Transverse colon (tissue), 4 donors: ENCODE measurements at regions not wholly inside any gene's neighbourhood (a gene's known extent, or its start where the extent isn't known, plus 50 kb on each side); places are given as distances from the start of the nearest gene placed in this dataset.

Experiments
- DNase-seq: peaks from one replicate; pipeline ENCODE4 v3.0.0-alpha.2; 2019
- H3K27ac ChIP-seq, 4 donors: fragments of 200-600 bp; sonication (generic); 2 replicates each; pipeline ENCODE4 v1.5.1; 2016 to 2018; ENCODE audit warnings: inconsistent platforms in 4 of 4
- H3K27me3 ChIP-seq: fragments of 200-600 bp; sonication (generic); 2 replicates; pipeline ENCODE4 v1.5.1; 2017; ENCODE audit warnings: inconsistent platforms
- H3K36me3 ChIP-seq, 4 donors: fragments of 200-600 bp; sonication (generic); 2 replicates each; pipeline ENCODE4 v1.5.1; 2017 to 2019; ENCODE audit warnings: inconsistent platforms in 4 of 4
- H3K4me1 ChIP-seq, 4 donors: fragments of 200-600 bp; sonication (generic); 2 replicates each; pipeline ENCODE4 v1.5.1; 2017 to 2020; ENCODE audit warnings: inconsistent platforms in 4 of 4
- H3K4me3 ChIP-seq, 4 donors: fragments of 200-600 bp; sonication (generic); 1 replicate in 1 of 4; 2 replicates in 3 of 4; pipeline versions ENCODE4 v1.5.1 to v1.6.1; 2017 to 2019; ENCODE audit warnings: inconsistent platforms in 4 of 4
- H3K9me3 ChIP-seq, 2 donors: fragments of 200-600 bp; sonication (generic); 2 replicates each; pipeline ENCODE4 v1.5.1; 2017 to 2019; ENCODE audit warnings: inconsistent platforms in 2 of 2
- CTCF ChIP-seq, 5 experiments: fragments of 200-600 bp in 3 of 5; fragments of 450-650 bp in 2 of 5; sonication (generic) in 3 of 5; IDR thresholded peaks; 1 replicate in 2 of 5; 2 replicates in 3 of 5; pipeline ENCODE4 v1.5.1; 2016 to 2017; ENCODE audit warnings: antibody characterized with exemption in 5 of 5, inconsistent platforms in 3 of 5, mild to moderate bottlenecking in 2 of 5, moderate library complexity in 1 of 5
- EP300 ChIP-seq: sonication (generic); formaldehyde crosslinking; IDR thresholded peaks from one replicate; pipeline ENCODE4 v1.6.1; 2017; ENCODE audit warnings: antibody characterized with exemption, low read depth
- POLR2A ChIP-seq: fragments of 450-650 bp; IDR thresholded peaks from one replicate; pipeline ENCODE4 v1.6.1; 2016; ENCODE audit warnings: antibody characterized with exemption, mild to moderate bottlenecking, moderate library complexity
- POLR2AphosphoS5 ChIP-seq, 3 donors: sonication (generic); formaldehyde crosslinking; IDR thresholded peaks; one replicate each; pipeline ENCODE4 v1.6.1; 2016; ENCODE audit warnings: antibody characterized with exemption in 3 of 3
- WGBS, 2 donors: methylation state at CpG; one replicate each; pipeline ENCODE4 v1.1.5; 2018; ENCODE audit warnings: low coverage in 1 of 2; 5-methylcytosine and 5-hydroxymethylcytosine counted together
- in situ Hi-C, 4 donors: fragments of 200-750 bp; cut with MboI; loops; one replicate each; pipeline versions ENCODE4 v1.15.0 to v1.15.1; 2017; ENCODE audit warnings: low sequenced_read_pairs in 3 of 4, low pct_ligation_motif_present in 1 of 4, low pct_unique_long_range_greater_than_20kb in 1 of 4
- intact Hi-C: fragments of 100-400 bp; cut with DNase I; formaldehyde crosslinking; loops from one replicate; pipeline ENCODE4 v1.15.1; 2023; ENCODE audit warnings: low total_unique reads

GRCh38 chr5:171673840-171674239 is 111.8 kb upstream of the SMIM23 start:
- no peaks in the 10 kb centered on the region for H3K36me3 ChIP-seq
- H3K9me3 ChIP-seq, result no peaks in the 10 kb centered on the region
- H3K4me1 ChIP-seq, result no peaks in the 10 kb centered on the region
- in situ Hi-C loops (no loop called here), intact Hi-C loops (no loop called here)
- TF ChIP-seq EP300 (no peak), POLR2A (no peak), CTCF (IDR thresholded peaks at IDR 0.05) (no peak), POLR2AphosphoS5 (IDR thresholded peaks at IDR 0.05) (no peak)
- no peaks in the 10 kb centered on the region for H3K27me3 ChIP-seq
- no peak overlapping the region for H3K27ac ChIP-seq
- H3K4me3 ChIP-seq, result no peak overlapping the region
- no peak for DNase-seq

GRCh38 chr5:171675511-171675910 is 110.1 kb upstream of the SMIM23 start:
- H3K4me3 ChIP-seq, result no peak overlapping the region
- peaks cover 2% of the 10 kb centered on the region for H3K27me3 ChIP-seq
- DNase-seq, result no peak
- in situ Hi-C loops, result no loop called here
- no peaks in the 10 kb centered on the region for H3K36me3 ChIP-seq
- TF ChIP-seq POLR2AphosphoS5 (IDR thresholded peaks at IDR 0.05) (no peak), CTCF (IDR thresholded peaks at IDR 0.05) (no peak), EP300 (no peak), POLR2A (no peak)
- 57 to 68% methylated on average over 1 to 2 of the region's 2 CpGs for WGBS, 2 donors
- no peak overlapping the region for H3K27ac ChIP-seq
- no peaks in the 10 kb centered on the region for H3K4me1 ChIP-seq
- H3K9me3 ChIP-seq, result no peaks in the 10 kb centered on the region
- intact Hi-C loops, result no loop called here

- in situ Hi-C loops (no loop called here), intact Hi-C loops (no loop called here)
- 63 to 65% methylated on average over 2 to 6 of the region's 6 CpGs for WGBS, 2 donors
- H3K9me3 ChIP-seq, result no peaks in the 10 kb centered on the region
- no peaks in the 10 kb centered on the region for H3K4me1 ChIP-seq
- no peak for DNase-seq
- TF ChIP-seq EP300 (no peak), POLR2A (no peak), POLR2AphosphoS5 (IDR thresholded peaks at IDR 0.05) (no peak), CTCF (IDR thresholded peaks at IDR 0.05) (no peak)
- H3K27ac ChIP-seq, result no peak overlapping the region
- H3K4me3 ChIP-seq, result no peak overlapping the region
- H3K27me3 ChIP-seq, result peaks cover 7% of the 10 kb centered on the region
- no peaks in the 10 kb centered on the region for H3K36me3 ChIP-seq
These were observed 109.2 kb upstream of the SMIM23 start for GRCh38 chr5:171676286-171676944.

- 40 to 57% methylated on average over 1 of the region's 1 CpG for WGBS, 2 donors
These were observed 107.0 kb upstream of the SMIM23 start for GRCh38 chr5:171678646-171679045.

More at GRCh38 chr5:171678646-171679045, 107.0 kb upstream of the SMIM23 start:
- Histone ChIP-seq H3K27me3 (peaks cover 7% of the 10 kb centered on the region), H3K27ac (no peak overlapping the region), H3K4me1 (no peaks in the 10 kb centered on the region), H3K9me3 (no peaks in the 10 kb centered on the region), H3K36me3 (no peaks in the 10 kb centered on the region), H3K4me3 (no peak overlapping the region)
- in situ Hi-C loops, result no loop called here
- intact Hi-C loops, result no loop called here
- DNase-seq, result no peak
- TF ChIP-seq POLR2A (no peak), POLR2AphosphoS5 (IDR thresholded peaks at IDR 0.05) (no peak), EP300 (no peak), CTCF (IDR thresholded peaks at IDR 0.05) (no peak)
